Left colon (tissue), 2 donors: ENCODE measurements at regions not wholly inside any gene's neighbourhood (a gene's known extent, or its start where the extent isn't known, plus 50 kb on each side); places are given as distances from the start of the nearest gene placed in this dataset.
A peak's percentile ranks its signal among the peaks of the same experiment; 100 is the strongest.
"Not testable (repeated sequence)": the region's sequence is repeated elsewhere in the genome, so short reads cannot be mapped to it uniquely, and the experiment has no call there.

ENCODE experiments used
- ATAC-seq: fragments of 200-7000 bp; cut with Tn5 transposase; one replicate; pipeline ENCODE4 v1.9.1; 2020; ENCODE audit warnings: mild to moderate bottlenecking, moderate library complexity
- DNase-seq, 2 donors: peaks; one replicate each; pipeline ENCODE4 v3.0.0-alpha.2; 2020
- intact Hi-C, 2 donors: fragments of 100-400 bp; cut with DNase I in 1 of 2; cut with micrococcal nuclease in 1 of 2; formaldehyde crosslinking; loops; one replicate each; pipeline versions ENCODE4 v1.11.2 to v1.14.0; 2022; cut with DNase I, micrococcal nuclease
- donor health status: DM: no; HTN: no; CAD: no.
- donor health status: DM: yes; HTN: yes; CAD: no.

DNA sequence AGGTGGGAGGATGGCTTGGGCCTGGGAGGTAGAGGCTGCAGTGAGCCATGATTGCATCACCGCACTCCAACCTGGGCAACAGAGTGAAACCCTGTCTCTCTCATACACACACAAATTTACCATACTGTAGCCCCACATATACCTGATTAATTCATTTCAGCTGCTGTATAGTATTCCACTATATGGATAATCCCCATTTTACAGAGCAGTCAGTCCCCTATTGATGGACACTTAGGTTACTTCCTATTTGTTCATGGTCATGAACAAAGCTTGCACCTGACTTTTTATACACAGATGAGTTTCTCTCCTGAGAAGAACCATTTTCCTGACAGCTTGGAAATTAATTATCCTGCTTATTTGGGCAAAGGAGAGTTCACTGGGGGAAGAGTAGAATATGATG is 59.2 kb downstream of the EMX2 start:
- ATAC-seq: no peak
- intact Hi-C loops: no loop called here
- no peak for DNase-seq

DNA sequence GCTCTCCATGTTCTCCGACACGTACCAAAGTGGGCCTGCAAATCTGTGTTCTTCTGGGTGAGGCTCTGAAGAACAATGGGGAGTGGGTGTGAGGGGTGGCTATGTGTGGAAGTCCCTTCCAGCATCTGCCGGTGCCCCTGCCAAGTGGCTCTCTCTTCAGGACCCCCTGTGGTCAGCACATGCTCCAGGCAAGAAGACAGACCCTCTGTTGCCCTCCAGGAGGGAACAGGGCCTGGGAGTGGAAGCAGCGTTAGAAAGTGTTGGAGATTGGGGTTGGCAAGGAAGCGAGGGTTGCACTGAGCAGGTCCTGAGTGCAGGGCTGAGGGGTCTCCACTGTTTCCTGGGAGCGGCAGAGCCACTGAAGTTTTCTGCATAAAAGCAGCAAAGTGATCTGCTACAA is 60.5 kb downstream of the EMX2 start:
- intact Hi-C loops: no loop called here
- DNase-seq (no peak), ATAC-seq (no peak)

DNA sequence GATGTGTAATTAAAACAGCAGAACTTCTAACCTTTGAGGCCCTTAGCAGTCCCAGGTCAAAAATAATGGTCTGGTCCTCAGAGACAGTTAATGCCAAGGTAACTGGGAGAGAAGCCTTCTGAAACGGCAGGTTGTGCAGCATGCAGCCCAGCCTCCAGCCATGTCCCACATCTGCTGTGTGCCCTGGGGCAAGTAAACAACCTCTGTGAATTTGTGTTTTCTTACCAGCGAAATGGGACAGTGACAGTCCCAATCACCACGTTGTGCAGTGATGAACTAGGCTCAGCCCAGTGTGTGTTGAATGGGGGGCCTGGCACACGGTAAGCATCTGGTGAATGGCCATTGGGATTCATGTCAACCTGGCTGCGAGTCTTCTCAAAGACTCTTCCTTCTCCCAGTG is 61.2 kb downstream of the EMX2 start:
- no peak for ATAC-seq
- intact Hi-C loops: no loop called here

DNA sequence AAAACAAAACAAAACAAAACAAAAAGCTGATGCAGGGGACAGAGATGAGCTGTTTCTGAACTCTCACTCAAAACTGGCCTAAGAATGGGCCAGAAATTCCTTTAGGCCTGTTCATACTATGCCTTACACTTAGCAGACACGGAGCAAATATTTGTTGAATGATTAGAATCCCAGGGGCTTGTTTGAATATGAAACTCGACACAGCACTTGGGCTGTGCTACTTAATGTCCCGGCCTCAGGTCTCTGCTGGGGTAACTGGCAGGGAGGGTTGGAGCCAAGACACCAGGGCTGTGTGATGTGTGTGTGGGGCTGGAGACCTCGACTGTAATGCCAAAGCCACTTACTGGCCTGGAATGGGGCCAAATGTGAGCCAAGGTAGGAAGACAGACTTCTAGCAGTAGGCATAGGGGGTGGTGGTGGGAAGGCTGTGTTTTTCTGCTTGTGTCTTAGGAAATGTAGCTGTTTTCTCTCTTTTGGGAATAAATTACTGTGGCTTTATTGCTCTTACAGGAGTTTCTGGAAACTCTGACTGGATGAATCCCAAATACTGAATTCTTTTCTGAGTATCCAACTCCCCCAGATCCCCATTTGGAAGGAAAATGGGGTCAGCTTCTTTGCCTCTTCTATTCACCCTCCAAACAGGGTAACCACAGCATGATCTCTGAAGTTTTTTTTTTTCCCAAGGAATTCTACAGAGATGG is 66.7 kb downstream of the EMX2 start:
- DNase-seq (peak in 1 of 2 donors; percentile 5), ATAC-seq (no peak)
- intact Hi-C loops: no loop called here

More for the DNA sequence above, 61.2 kb downstream of the EMX2 start:
- no peak for DNase-seq

DNA sequence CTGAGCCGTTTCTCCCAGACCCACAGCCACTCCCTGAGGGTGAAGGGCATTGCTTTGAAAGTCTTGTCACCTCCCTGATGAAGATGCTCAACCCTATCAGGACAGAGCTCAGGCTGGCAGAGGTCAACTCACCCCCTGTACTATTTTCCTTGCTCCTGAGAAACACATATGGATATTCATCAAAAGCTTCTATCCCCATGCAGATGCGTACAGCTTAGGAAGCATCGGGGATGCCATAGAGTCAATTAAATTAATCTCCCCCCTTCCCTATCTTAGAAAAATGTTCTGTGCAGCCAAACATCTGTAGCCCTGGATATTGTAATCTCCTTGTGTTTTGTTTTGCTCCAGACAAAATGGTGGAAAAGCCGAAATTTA is 67.2 kb downstream of the EMX2 start:
- no peak for DNase-seq
- ATAC-seq: no peak
- intact Hi-C loops: no loop called here

DNA sequence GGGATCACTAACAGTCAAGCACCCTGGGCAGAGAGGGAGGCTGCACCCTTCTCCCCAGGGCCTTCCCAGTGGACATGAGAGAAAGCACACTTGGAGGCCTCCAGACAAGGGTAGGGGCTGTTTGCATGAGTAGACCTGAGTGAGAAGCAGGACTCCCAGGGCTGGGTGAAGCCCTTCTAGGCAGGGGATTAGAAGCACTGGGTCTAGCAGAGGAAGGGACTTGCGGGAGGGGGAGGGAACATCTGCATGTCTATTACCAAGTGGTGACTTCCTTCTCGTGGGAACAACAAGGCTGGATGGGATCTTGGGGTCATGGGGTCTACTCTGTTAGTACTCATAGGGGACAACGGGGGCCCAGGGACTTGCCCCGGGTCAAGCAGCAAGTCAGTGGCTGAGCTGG is 67.8 kb downstream of the EMX2 start:
- intact Hi-C loops: no loop called here
- DNase-seq: no peak
- no peak for ATAC-seq

DNA sequence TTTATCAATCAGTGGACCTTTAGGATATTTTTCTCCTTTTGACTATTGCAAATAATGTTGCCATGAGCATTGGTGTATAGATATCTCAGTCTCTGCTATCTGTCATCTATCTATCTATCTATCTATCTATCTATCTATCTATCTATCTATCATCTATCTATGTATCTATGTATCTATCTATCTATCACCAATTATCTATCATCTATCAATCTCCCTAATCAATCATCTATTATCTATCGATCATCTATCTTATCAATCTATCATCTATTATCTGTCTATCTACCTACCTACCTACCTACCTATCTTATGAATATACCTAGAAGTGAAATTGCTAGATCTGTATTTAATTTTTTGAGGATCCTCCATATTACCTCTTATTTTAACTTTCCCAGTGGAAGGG is 69.6 kb downstream of the EMX2 start:
- intact Hi-C loops: no loop called here
- ATAC-seq: no peak
- no peak for DNase-seq

DNA sequence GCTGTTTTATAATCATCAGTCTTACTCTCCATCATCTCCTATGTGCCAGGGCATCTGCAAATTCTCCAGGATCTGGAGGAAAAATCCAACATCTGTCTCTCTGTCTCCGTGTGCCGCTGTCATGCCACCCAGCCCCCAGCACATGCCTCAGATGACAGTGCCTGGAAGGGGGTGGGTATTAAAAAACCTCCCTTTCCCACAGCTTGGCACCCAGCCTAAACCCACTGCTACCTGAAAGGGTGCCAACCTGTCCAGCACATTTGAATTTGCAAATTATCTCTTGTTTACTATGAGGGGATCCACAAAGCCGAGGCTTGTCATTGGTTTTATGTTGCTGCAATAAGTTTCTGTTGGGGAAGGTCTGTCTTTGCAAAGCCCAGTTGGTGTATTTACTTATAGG is 73.1 kb downstream of the EMX2 start:
- intact Hi-C loops: no loop called here
- ATAC-seq (no peak), DNase-seq (no peak)

DNA sequence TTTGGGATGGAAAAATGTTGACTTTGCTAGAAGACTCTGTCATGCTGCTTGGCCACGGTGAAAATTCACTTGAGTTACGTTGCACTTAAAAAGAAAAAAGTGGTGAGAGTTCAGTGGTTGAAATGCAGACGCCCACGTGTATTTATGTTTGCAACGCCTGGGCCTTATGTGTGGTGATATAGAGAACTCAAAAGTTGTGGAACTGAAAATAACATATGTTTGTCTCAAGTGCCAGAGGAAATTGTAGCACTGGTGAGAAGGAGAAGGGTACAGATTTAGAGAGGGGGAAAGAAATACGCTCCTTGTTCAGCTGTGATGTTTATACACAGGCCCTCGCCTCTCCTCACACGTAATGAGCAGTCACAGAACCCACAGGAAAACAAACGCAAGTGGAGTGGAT is 73.6 kb downstream of the EMX2 start:
- ATAC-seq (no peak), DNase-seq (no peak)
- intact Hi-C loops: no loop called here

DNA sequence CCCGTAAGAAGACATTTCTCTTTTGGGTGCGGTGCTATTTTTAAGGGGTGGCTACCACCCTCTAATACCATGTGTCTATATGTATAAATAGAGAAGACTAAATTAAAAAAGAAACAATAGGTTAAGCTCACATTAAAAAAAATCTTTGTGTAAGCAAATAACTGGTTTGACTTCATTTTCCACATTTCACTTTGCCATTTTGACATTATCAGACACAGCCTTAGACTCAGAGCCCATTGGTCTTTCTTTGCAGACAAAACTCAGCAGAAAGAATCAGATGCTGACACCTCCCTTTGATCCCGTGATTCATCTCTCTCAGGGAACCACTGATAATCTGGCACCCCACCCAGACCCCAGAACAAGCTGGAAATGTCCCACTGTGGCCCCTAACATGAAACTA is 74.5 kb downstream of the EMX2 start:
- no peak for DNase-seq
- intact Hi-C loops: no loop called here
- ATAC-seq: no peak

DNA sequence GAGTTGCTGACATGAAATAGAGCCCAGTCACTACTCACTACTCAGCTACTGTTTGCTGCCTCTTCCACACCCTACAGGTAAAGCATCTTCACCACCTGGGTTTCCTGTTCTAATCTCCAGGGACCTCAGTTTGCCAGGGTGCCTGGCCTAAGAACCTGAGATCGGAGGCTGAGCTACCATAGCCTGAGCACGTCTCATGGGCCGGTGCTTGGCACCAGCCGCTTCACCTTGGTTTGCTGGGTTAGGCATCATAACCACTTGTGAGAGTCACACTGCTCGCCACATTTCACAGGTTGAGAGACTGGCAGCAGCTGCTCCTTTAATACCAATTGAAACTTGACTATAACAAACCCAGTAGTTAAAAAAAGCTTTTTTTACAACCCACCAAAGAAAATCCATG is 75.1 kb downstream of the EMX2 start:
- no peak for ATAC-seq
- intact Hi-C loops: no loop called here
- DNase-seq: no peak

DNA sequence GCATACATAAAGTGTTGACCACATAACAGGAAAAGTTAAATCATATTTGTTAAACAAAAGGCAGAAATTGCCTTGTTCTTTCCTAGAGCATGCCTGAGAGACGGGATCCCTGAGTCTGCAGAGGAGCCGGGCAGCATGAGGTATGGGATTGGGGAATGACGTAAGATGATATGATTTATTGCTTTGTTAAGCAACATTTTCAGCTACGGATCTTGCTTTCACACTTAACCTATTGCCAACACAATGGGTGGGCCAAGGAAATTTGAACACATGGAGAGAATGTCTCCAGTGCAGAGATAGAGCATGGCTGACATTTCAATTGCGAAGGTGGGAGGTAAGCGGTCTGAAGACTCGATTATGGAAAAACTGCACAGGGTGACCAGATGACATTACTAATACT is 76.7 kb downstream of the EMX2 start:
- intact Hi-C loops: no loop called here
- ATAC-seq (no peak), DNase-seq (no peak)

DNA sequence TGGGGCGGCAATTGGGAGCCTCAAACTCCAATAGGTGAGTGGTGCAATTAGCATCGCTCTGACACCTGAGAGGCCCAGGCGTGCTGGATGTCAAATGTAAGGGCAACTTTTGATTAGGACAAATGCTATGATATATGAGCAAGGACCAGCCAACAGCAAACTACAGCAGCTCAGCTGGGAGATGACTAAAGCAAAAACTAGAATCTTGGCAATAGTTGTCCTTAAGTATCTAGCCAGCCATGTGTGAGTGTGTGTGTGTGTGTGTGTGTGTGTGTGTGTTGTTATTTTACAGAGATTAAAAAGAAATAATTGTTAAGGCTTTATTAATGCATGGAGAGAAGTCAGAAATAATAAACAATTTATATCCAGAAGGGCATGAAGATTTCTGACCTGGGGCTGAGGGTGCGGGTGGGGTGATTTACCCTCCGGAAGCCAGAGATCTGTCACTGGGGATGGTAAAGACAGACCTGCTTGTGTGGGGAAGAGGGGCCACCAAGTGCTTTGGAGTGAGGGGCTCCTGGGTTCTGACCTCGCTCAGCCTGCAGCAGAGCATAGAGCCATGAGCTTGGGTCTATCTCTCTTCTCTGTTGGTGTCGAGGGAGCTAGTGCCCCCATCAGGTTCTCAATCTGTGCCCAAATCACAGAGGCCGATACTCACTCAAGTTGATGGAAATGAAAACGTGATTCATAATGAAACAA is 77.3 kb downstream of the EMX2 start:
- ATAC-seq (no peak), DNase-seq (no peak)
- intact Hi-C loops: no loop called here

DNA sequence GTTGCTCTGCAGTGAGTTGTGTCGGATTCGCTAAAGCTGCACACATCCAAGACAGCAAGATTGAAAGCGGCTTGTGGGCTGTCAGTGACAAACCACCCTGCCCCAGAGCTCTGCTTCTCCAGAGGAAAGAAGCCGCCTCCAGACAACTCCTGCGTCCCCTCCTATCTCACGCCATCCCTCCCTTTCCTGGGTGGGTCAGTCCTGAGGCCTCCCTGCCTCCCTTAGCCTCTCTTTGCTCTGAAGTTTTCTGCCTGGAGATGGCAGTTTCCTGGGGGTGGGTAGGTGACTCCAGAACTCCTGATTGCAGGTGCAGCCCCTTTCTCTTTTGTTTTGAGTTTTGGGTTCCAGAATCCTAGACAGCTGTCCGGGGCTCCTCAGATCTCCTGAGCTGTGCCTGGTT is 78.7 kb downstream of the EMX2 start:
- DNase-seq (no peak), ATAC-seq (no peak)
- intact Hi-C loops: no loop called here

DNA sequence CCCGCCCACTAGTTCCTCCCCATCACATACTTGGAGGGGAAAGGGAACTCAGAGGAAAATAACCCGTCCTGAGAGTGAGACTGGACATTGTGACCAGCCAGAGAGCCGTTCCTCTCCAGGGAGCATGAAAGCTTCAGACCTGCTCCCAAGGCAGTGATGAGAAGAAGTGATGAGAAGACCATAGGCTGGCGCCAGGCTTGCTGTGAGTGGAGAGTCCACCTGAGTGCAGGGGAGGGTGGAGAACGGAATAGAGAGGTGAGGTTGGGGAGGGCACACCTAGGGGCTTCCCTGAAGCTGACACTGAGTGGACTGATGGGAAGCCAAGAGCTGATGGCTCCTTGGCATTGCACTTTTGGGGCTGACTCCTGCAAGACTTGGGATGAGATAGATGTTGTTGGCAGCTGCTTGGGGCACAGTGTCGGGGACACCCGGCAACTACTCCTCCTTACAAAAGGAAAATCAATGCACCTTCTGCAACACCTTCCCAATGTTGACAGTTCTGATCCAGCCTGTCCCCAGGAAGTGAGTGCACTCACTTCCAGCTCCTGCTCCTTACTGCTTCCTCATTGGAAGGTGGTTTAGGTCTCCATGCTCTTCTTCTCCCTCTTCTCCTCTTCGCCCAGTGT is 79.4 kb downstream of the EMX2 start:
- ATAC-seq (no peak), DNase-seq (no peak)
- intact Hi-C loops: no loop called here

DNA sequence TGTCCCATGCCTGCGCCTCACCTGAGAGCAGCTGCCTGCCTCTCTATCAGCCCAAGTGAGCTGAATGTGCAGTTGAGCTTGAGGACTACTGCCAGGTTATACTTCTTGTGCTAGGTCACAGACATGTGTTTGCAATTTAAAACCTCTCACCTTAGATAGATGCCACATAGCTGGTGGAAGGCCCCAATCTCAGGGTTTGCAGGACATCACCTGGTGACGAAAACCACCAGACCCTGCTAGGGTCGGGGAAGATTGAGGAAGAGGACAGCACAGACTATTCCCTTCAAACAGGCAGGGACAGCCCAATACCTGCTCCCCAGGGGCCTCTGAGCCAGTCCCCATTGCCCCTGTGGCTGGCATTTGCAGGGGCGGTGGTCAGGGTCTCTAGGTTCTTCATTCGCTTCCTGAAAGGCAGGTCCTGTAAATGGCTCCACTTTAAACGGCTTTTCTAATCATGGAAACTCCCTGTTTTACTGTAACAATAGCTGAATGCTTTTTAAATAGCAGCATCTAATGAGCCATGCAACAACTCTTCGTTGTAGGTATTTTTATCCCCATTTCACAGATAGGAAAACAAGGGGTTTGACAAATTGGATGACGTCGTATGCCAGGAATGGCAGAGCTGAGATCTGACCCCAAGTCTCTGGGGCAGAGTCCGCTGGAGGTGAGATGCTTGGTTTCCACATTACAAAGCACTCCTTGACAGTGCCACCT is 80.1 kb downstream of the EMX2 start:
- intact Hi-C loops: no loop called here
- ATAC-seq: no peak

DNA sequence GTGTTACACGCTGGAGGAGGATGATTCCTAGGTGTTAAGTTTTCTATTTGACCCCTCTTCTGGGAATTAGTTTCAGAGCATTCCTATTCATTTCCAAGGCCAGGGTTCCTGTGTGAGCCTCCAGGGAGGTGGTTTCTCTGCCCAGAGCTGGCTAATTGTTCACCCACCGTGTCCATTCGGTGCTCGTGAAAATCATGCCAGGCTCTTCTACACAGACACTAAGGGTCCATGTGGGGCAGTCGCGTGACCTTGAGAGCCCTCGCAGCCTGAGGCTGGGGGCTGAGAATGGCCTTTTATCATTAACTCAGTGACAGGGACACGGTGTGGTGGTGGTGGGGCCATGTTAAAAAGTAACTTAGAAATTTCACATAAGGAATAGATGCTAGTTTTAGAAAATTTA is 83.7 kb downstream of the EMX2 start:
- ATAC-seq (no peak), DNase-seq (no peak)
- intact Hi-C loops: no loop called here

More for the DNA sequence above, 80.1 kb downstream of the EMX2 start:
- no peak for DNase-seq

DNA sequence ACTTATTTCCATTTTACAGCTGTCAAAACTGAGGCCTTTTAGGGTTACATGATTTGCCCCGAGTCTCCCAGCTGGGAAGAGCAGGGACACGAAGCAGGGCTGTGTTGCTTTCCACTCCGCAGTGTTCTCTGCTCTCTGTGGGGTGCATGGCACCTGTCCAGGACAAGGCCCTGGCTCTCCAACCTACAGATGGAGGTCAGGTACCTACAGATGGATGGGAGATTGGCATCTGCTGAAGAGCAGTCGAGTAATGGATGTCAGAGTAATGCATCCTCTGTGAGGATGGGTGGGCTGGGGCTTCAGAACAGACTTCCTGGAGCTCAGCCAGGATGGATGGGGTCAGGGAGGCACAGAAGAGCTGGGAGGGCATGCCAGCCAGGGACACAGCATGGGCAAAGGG is 85.0 kb downstream of the EMX2 start:
- DNase-seq: no peak
- intact Hi-C loops: no loop called here
- no peak for ATAC-seq

DNA sequence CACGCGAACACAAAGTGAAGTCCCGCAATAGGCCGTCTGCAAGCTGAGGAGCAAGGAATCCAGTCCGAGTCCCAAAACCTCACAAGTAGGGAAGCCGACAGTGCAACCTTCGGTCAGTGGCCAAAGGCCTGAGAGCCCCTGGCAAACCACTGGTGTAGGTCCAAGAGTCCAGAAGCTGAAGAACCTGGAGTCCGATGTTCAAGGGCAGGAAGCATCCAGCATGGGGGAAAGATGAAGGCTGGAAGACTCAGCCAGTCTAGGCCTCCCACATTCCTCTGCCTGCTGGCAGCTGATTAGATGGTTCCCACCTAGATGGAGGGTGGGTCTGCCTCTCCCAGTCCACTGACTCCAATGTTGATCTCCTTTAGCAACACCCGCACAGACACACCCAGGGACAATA is 87.2 kb downstream of the EMX2 start:
- ATAC-seq, DNase-seq, intact Hi-C loops: not testable (repeated sequence)
